ENCODE measurements at regions not wholly inside any gene's neighbourhood (a gene's known extent, or its start where the extent isn't known, plus 50 kb on each side); places are given as distances from the start of the nearest gene placed in this dataset.
A peak's percentile ranks its signal among the peaks of the same experiment; 100 is the strongest.

DNA sequence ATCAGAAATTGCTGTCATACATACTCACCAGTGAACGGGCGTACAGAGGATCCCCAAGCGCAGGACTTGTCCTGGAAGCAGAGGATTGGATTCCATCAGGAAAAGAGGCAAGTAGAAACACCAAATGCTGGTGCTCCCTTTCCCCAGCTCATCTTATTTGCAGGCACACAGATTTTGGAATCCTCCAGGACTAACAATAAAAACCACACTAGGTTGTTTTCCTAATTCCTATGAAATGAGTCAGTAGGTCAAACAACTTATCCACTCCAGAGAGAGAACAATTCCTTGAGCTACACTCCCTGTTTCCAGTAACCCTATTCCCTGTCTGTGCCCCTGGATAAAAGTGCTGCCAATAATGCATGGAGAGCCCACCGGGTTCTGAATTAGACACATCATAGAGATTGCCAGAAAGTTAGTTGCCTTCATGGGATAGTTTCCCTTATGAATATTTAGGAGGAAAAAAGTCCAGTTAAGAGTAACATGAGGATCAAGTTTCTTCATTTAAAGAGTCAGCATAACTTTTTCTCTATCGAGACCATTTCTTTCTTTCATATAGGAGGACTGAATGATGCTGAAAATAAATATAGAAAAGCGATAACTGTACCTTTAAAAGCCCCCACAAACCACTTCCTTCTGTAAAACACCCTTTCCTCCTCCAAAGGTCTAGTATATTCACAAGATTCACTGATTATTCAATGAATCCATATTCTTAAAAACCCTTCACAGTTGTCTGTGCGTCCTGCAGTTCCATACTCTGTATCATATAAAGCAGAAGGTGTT is 178.3 kb upstream of the KLF14 start:
- H3K4me3 ChIP-seq (ENCODE audit: low read depth, low read length): peak overlapping the region; percentile 71
- DNase-seq (ENCODE audit: low read depth): peak; percentile 75

DNA sequence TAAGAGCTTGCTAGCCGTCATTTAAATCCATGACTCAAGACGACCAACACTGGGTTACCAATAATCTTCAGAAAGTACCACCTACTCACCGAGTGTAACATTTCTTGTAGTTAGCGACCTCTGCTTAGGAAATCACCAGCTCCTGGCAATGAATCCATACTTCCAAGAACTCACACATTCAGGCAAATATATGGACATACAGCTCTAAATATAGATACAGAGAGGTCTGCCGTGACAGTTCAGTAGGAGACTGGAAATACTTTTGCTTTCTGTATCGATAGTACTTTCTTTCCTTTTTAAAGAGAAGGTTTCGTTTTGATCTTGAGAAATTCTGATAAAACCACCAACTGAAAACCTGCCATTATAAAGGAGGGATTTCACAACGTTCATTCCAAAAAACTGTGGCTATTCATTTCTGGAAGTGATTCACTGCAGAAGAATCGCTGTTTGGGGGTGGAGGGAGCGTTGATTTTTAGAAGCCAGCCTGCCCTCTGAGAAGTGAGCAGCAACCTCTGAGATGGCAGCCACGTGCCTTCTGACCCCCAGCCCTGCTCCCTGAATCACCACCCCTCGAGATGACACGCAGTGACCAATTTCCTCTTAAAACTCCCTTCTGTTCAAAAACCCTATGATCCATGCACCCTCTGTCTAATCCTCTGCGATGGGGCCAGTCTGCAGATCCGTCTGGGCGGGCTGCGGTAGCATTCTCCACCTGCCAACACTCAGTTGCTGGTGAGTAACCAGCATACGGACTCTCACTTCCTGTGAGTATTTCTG is 179.0 kb upstream of the KLF14 start:
- TF ChIP-seq, protein P1, sequence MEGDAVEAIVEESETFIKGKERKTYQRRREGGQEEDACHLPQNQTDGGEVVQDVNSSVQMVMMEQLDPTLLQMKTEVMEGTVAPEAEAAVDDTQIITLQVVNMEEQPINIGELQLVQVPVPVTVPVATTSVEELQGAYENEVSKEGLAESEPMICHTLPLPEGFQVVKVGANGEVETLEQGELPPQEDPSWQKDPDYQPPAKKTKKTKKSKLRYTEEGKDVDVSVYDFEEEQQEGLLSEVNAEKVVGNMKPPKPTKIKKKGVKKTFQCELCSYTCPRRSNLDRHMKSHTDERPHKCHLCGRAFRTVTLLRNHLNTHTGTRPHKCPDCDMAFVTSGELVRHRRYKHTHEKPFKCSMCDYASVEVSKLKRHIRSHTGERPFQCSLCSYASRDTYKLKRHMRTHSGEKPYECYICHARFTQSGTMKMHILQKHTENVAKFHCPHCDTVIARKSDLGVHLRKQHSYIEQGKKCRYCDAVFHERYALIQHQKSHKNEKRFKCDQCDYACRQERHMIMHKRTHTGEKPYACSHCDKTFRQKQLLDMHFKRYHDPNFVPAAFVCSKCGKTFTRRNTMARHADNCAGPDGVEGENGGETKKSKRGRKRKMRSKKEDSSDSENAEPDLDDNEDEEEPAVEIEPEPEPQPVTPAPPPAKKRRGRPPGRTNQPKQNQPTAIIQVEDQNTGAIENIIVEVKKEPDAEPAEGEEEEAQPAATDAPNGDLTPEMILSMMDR (conservative IDR thresholded peaks at IDR 0.05; ENCODE audit: low read depth, low read length): no peak
- peak overlapping the region; percentile 71 for H3K4me3 ChIP-seq (ENCODE audit: low read depth, low read length)
- DNase-seq (ENCODE audit: low read depth): peak; percentile 98

More for the DNA sequence above, 178.3 kb upstream of the KLF14 start:
- TF ChIP-seq, protein P1 (conservative IDR thresholded peaks at IDR 0.05; ENCODE audit: low read depth, low read length): no peak

DNA sequence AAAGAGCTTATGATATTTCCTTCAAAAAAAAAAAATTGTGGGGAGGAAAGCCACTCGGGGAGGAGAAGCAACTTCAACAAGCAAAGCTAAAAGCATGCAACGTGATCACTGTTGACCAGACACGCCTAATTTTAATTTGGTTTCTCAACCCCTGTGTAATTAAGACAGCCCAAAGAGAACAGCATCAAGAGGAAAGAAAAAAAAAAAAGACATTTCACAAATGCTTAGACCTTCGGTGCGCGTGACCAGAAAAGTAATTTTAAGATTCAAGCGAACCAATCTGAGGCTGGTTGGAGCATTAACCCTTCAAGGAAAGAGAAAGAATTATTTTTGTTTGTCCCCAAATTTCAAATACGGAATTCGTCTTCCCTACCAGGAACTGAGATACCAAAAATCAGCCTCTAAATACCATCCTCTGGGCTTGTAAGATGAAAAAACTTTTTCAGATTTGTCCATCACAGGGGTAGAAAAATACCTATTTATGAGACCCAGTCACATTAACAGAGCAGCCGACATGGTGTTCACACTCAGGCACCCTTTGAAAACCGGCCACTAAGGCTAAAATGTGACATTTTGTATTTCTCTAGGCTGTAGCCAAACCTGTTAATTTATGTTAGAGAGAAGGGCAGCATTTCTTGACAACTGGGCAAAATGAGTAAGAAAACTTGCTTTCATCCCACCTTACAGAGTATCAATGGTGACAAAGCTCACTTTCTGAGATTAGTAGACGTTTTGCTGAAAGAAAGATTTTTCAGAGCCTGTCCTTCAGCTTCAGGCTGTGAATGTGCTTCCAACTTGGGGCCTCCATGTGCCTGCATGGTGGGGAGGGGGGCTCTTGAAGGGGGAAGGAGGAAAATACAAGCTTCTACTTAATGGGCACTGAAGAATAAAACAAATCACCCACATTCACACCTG is 179.9 kb upstream of the KLF14 start:
- TF ChIP-seq, protein P1 (conservative IDR thresholded peaks at IDR 0.05; ENCODE audit: low read depth, low read length): no peak
- peak overlapping the region; percentile 71 for H3K4me3 ChIP-seq (ENCODE audit: low read depth, low read length)
- no peak for DNase-seq (ENCODE audit: low read depth)

DNA sequence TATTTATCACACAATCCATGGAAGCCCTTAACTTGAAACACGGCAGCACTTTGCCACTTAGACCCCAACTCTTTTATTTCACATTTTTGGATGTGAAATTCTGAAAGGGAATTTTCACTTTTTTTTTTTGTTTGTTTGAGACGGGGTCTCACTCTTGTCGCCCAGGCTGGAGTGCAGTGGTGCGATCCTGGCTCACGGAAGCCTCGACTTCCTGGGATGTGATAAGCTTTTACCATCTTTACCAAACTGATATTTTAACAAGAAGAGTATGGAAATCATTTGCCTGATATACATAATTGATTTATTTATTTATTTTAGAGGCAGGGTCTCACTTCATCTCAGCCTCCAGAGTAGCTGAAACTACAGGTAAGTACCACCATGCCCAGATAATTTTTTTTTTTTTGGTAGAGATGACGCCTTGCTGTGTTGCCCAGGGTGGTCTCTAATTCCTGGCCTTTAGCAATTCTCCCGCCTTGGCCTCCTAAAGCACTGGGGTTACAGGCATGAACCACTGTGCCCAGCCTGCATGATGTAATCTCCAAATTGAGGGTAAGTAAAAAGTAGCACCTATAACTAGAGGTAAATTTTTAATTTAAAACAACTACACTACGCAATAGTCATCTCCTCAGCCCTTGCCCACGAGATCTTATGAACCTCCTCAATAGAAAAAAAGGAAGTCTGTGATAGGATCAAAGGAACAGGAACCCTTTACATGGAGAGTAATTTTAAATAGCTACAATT is 180.7 kb upstream of the KLF14 start:
- H3K4me3 ChIP-seq (ENCODE audit: low read depth, low read length): no peak overlapping the region
- TF ChIP-seq, protein P1 (conservative IDR thresholded peaks at IDR 0.05; ENCODE audit: low read depth, low read length): no peak
- DNase-seq (ENCODE audit: low read depth): no peak

DNA sequence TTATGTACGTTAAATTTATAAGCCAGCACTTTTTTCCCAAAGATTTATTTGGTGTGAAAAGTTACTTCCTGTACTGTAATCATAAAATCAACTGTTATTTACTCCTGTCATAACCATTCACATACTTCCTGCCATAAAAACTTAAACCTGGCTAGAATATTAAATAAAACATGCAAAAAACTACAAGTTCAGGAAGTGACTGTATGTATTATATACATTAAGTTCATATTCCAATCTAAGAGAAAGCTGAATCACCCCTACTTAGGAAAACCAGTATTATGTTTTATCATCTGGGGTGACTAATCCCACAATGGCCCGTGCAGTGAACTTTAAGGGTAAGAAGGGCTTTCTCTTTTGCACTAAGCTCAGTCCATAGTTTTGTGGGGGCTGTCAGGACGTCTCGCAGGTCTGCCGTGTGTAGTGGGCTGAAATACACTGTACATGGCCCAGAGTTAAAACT is 183.7 kb upstream of the KLF14 start:
- no peak for DNase-seq (ENCODE audit: low read depth)
- TF ChIP-seq, protein P1 (conservative IDR thresholded peaks at IDR 0.05; ENCODE audit: low read depth, low read length): no peak
- H3K4me3 ChIP-seq (ENCODE audit: low read depth, low read length): no peak overlapping the region
